ENCODE measurements at regions not wholly inside any gene's neighbourhood (a gene's known extent, or its start where the extent isn't known, plus 50 kb on each side); places are given as distances from the start of the nearest gene placed in this dataset.

GRCh38 chr18:39506581-39507330, 1941.2 kb upstream of the CELF4 start:
- DNase-seq (ENCODE audit: low read depth in 1 of 2, low spot score in 1 of 2): no peak

GRCh38 chr18:39500306-39500705, 1934.7 kb upstream of the CELF4 start:
- DNase-seq (ENCODE audit: low read depth in 1 of 2, low spot score in 1 of 2): no peak

GRCh38 chr18:39497821-39498220, 1932.2 kb upstream of the CELF4 start:
- no peak for DNase-seq (ENCODE audit: low read depth in 1 of 2, low spot score in 1 of 2)

DNA sequence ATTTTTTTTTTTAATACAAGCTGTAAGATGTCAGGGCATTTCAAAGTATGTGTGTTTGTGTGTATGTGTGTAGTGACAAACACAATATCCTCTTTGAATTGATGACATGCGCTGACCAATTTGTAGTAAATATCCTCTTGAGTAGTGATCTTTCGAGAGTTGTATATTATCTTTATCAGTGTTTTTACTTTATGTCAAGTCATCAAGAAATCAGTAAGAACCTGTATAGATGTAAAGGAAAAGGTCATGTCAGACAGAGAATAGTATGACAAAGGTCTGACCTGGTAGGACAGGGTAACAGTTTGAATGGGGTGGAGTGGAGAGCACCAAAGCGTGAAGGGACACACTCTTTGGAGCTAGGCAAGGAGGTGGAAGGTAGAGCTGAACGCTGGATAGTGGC, 1931.4 kb upstream of the CELF4 start:
- no peak for DNase-seq (ENCODE audit: low read depth in 1 of 2, low spot score in 1 of 2)

DNA sequence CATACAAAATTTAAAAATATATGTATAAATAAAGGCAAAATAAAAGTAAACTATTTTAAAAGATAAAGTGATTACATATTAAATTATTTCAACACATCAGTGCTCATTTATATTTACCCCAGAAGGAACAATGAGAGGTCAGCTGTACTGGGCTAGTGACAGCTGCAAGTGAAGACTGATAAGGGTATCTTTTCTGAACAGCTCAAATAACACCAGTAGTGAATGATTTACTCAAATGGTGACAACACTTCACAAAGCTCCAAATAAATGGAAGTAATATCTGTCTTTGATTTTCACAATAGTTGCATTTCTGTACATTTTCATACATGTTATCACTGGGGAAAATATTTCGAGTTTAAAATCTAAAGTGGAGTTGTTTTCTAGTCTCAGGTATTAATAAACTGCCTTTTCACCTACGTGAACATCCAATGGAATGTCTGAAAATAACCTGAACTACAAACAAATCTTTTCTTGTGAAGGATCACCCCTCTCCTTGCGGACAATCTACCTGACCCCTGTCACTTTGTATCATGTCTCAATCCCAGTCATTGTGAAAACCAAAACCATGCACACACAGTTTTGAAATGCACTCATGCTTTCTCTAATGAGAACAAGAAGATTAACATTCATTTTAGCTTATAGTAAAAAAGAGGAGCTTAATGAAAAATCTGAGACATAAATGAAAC, 1928.8 kb upstream of the CELF4 start:
- no peak for DNase-seq (ENCODE audit: low read depth in 1 of 2, low spot score in 1 of 2)

GRCh38 chr18:39491408-39491807, 1925.8 kb upstream of the CELF4 start:
- DNase-seq (ENCODE audit: low read depth in 1 of 2, low spot score in 1 of 2): no peak

DNA sequence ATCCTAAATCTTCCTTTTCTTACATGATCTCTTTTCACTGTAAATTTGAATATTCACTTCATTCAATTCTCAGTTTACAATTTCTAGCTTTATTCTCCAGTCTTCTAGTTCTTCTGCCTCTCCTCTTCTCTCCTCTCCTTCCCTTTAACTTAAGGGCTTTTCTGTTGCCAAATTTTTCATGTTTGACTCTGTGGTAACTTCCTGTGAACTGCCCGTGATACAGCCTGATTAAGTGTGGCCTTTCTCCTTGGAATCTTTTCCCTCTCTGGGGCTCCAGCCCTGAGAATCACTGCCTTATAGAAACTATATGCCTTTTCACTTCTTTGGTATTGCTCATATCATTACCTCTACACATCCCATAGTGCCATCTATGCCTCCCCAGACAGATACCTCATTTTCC, 1923.8 kb upstream of the CELF4 start:
- no peak for DNase-seq (ENCODE audit: low read depth in 1 of 2, low spot score in 1 of 2)

GRCh38 chr18:39487932-39488331, 1922.3 kb upstream of the CELF4 start:
- no peak for DNase-seq (ENCODE audit: low read depth in 1 of 2, low spot score in 1 of 2)

DNA sequence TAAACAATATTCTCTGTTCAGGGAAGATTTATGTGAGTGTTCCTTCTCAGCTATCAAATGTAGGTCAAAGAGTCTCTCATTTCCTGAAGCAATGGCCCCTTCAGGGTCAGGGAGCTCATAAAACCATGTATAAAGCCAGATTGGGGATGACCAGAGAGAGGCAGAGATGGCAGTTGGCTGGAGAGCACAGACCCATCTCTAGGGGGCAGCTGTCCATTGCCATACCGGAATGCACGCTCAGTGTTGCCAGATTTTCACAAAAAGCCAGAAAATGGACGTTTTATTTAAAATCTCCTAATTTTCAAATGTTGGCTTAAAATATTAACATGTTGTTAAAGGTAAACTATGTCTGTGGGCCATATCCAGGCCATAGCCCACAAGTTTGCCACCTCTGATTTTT, 1920.7 kb upstream of the CELF4 start:
- no peak for DNase-seq (ENCODE audit: low read depth in 1 of 2, low spot score in 1 of 2)

DNA sequence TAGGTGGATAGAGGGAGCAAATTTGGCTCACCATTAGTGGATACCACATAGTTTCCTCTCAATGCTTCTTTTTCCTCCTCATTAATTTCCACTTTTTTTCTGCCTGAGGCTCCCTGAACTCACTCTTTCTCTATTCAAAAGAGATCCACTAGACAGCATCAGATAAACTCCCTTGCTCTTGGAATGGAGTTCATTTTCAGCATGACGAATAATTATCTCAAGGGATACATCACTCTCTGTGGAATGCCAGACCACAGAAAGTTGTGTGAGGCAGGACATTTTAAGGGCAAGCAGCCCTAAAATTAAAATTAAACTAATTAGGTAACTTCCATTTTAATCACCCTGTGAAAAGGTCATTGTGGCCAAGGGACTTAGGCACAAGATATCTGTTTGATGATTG, 1920.1 kb upstream of the CELF4 start:
- no peak for DNase-seq (ENCODE audit: low read depth in 1 of 2, low spot score in 1 of 2)

- no peak for DNase-seq (ENCODE audit: low read depth in 1 of 2, low spot score in 1 of 2)
Measured at GRCh38 chr18:39481281-39481680, 1915.7 kb upstream of the CELF4 start.

GRCh38 chr18:39480494-39481195, 1915.0 kb upstream of the CELF4 start:
- DNase-seq (ENCODE audit: low read depth in 1 of 2, low spot score in 1 of 2): no peak

DNA sequence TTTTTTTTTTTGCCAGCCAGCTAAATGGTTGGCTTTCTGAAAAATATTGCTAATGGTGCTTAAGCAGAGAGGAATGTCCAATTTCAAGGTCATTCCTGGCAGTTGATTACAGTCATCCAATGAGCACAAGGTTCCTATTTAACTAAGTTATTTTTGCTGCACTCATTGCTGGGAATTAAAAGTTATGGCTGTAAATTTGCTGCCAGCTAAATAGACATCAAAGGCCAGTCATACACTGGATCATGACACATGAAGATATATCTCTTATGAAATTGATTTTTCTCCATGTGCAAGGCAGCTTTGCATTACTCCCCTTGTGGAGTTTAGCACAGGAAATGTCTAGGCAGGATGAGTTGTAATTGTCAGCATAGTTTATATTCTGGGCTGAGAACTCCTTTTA, 1898.4 kb upstream of the CELF4 start:
- DNase-seq (ENCODE audit: low read depth in 1 of 2, low spot score in 1 of 2): no peak

DNA sequence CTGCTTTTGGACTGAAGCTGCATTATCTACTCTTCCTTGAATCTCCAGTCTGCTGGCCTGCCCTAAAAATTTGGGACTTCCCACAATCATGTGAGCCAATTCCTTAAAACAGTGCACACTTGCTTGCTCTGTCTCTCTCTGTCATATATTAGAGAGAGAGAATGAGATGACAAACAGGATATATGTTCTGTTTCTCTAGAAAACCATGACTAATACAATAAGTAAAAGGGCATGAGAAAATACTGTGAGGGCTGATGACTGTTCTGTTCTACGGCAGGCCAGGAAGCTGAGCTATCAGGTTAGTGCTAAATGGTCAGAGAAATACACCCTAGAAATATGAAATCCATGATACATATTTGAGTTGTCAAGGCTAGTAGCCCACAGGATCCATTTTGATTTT, 1896.8 kb upstream of the CELF4 start:
- no peak for DNase-seq (ENCODE audit: low read depth in 1 of 2, low spot score in 1 of 2)

DNA sequence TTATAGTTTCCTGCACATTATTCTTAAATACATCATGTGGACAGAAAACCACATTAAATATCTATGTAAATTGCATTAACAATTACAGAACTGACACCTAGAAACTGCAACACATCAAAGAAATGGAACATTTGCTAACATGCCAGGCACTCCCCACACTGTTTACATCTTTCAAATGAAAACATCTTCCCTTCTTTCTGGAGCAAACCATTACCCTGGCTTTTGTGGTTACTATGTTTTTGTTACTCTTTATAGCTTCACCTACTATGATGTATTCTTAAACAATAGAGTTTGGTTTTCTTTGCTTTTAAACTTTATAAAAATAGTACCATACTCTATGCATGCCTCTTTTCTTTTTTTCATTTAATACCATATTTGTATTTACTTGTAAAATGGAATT, 1894.5 kb upstream of the CELF4 start:
- DNase-seq (ENCODE audit: low read depth in 1 of 2, low spot score in 1 of 2): no peak

DNA sequence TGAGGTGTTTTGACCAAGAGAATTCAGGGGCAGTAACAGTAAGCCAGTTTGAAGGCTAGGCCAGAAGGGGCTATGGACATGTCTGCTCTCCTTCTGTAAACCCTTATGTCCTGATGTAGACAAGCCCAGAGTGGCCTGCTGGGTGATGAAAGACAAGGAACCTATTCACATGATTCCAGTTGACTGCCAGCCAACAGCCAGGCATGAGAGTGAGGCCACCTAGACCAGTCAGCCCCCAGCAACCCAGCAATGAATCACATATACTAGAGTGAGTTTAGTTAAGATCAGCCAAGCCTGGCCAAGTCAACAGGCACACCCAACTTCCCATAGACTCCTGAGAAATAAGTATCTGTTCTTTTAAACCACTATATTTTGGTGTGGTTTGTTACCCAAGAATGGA, 1889.7 kb upstream of the CELF4 start:
- DNase-seq (ENCODE audit: low read depth in 1 of 2, low spot score in 1 of 2): no peak

- DNase-seq (ENCODE audit: low read depth in 1 of 2, low spot score in 1 of 2): no peak
Measured at GRCh38 chr18:39454866-39455265, 1889.3 kb upstream of the CELF4 start.

DNA sequence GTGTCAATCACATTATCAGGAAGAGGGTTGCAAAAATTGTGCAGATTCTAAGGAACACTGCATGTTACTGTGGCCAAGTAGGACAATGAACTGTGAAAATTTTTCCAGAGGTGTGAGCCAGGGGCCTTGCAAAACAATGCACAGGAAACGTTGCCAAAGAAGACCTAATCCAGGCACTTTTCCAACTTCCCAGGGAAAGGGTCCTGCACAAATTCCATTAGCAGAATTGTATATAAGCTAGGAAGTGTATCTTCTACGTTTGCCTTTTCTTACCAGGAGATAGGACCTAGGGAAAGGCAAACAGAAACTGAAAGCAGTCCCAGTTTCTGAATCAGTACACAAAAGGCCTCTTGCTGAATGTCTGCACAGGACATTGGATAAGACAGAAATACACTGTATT, 1888.3 kb upstream of the CELF4 start:
- DNase-seq (ENCODE audit: low read depth in 1 of 2, low spot score in 1 of 2): no peak

DNA sequence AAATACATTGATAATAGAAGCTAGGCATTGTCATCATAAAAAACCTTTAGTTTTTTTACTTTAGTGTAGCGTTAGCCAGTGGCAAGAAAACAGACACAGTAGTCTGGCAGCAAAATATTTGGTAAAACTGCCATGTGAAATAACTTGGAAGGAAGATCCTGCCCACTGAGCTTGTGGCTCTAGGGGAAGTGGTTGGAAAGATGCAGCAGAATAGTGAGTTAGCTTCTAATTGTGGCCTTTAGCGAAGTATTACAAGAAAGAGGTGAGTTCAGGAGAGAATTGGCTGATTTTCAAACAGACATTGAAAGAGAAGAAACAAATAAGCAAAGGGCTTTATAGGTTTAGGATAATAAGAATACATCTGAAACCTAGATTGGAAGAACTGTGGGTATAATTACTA, 1887.8 kb upstream of the CELF4 start:
- DNase-seq (ENCODE audit: low read depth in 1 of 2, low spot score in 1 of 2): no peak

DNA sequence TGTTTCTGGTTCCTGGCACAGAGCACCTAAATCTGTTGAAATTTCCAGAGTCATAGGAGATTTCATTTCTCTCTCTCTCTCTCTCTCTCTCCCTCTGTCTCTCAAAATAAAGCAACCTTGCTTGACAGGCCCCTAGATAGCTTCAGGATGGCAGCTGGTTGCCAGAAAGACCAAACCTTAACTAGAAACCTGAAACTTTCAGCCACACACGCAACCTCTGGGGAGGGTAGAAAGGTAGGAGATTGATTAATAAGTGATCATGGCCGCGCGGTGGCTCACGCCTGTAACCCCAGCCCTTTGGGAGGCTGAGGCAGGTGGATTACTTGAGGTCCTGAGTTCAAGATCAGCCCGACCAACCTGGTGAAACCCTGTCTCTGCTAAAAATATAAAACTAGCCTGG, 1885.4 kb upstream of the CELF4 start:
- DNase-seq (ENCODE audit: low read depth in 1 of 2, low spot score in 1 of 2): no peak

DNA sequence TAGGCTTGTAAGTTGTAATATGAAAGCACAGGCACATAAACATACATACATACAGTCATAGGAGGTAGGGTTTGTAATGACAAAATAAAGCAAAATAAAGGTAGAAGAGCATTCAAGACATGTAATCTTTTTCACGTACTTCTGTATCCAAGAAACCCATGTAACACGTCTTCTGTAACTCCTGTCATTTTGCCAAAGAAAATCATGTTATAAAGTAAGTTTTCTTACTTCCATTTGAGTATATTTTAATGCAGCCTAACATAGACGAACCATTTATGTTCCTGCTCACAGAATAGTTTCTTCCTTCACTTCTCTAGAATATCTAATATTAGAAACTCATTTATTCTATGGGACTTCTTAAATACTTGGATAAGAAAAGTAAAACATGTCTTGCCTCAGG, 1884.0 kb upstream of the CELF4 start:
- DNase-seq (ENCODE audit: low read depth in 1 of 2, low spot score in 1 of 2): no peak

- no peak for DNase-seq (ENCODE audit: low read depth in 1 of 2, low spot score in 1 of 2)
Measured at GRCh38 chr18:39448942-39449341, 1883.3 kb upstream of the CELF4 start.

Measured in stimulated activated CD4-positive, alpha-beta T cell treated with anti-CD3 and anti-CD28 coated beads, Interleukin-15, amount 100 ng/mL, for 1 hour (primary cell).